Suprapubic skin (tissue), 3 donors: ENCODE measurements at regions not wholly inside any gene's neighbourhood (a gene's known extent, or its start where the extent isn't known, plus 50 kb on each side); places are given as distances from the start of the nearest gene placed in this dataset.

ENCODE experiments used
- CTCF ChIP-seq, 2 donors: fragments of 200-600 bp in 1 of 2; fragments of 450-650 bp in 1 of 2; sonication (generic) in 1 of 2; IDR thresholded peaks; one replicate each; pipeline ENCODE4 v1.5.1; 2016 to 2019; ENCODE audit warnings: antibody characterized with exemption in 2 of 2, mild to moderate bottlenecking in 1 of 2, moderate library complexity in 1 of 2
- POLR2AphosphoS5 ChIP-seq, 3 donors: sonication (generic); formaldehyde crosslinking; IDR thresholded peaks; one replicate each; pipeline ENCODE4 v1.6.1; 2017; ENCODE audit warnings: antibody characterized with exemption in 3 of 3

GRCh38 chr5:57903458-57903857 lies 420.8 kb upstream of the ACTBL2 start:
- no peak for TF ChIP-seq POLR2AphosphoS5 (IDR thresholded peaks at IDR 0.05)
- no peak for TF ChIP-seq CTCF (IDR thresholded peaks at IDR 0.05)
